ENCODE measurements at regions not wholly inside any gene's neighbourhood (a gene's known extent, or its start where the extent isn't known, plus 50 kb on each side); places are given as distances from the start of the nearest gene placed in this dataset.
"Not testable (repeated sequence)": the region's sequence is repeated elsewhere in the genome, so short reads cannot be mapped to it uniquely, and the experiment has no call there.

DNA sequence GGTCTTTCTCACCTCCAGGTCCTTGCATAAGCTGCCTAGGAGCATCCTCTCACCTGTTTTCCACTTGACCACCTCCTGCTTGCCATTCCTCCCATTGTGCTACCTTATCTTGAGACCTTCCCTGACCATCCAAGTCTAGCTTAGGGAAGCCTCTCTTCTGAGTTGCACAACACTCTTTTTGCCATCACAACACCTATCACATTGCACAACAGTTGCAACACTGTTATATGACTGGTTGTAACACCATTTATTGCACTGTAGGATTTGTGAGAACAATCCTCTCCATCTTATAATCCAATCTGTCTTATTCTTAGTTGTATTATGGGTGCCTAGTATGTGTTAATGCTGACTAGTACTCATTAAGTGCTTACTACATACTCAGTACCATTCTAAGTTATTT lies 488.7 kb downstream of the OMA1 start:
- DNase-seq, result no peak

- DNase-seq, result not testable (repeated sequence)
Measured at GRCh38 chr1:58051187-58051586, 495.3 kb downstream of the OMA1 start.

GRCh38 chr1:58047265-58047858 lies 499.2 kb downstream of the OMA1 start:
- DNase-seq, result no peak

DNA sequence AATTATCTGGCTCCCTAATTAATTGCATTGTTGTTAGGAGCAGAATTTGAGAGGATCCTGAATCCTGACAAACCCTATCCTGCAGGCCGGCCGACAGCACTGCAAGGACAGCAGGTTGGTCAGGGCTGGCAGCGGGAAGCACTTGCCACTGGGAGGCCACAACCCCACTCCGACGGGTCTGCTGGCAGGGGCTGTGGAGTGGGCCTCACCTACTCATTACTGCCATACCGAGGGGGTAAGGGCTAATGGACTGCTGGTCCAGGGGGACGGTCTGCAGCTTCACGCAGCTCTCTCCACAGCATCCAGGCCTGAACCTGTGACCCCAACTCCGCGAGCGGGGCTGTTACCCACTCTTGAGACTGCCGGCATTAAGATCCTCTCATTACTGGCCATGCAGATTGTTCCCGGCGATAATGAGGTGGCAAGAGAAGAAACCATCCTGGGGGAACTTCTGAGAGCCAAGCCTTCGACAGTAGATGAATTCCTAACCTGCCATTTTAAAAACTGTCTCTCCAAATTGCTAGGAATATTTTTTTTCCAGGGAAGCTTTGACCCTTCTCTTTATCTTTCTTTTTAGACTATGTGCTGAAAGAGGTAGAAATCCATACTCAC lies 501.3 kb downstream of the OMA1 start:
- DNase-seq, result no peak

DNA sequence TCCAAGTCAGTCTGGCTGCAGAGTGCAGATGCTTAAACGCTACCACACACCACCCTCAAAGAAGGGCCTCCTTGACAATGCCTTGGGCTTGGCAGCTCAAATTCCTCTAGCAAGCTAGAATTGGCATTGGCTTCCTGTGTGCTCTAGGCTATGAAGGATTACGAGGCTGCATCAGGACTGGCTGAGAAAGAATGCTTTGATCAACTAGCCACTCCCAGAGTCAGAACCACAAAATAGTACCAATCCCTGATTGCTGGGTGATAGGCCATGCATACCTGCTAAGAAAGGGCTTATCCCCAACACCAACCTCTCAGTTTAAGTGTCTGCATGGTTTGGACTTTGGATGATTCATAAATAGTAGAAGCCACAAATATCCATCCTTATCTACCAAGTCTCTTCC lies 504.9 kb downstream of the OMA1 start:
- DNase-seq, result no peak

GRCh38 chr1:58038574-58038973 lies 508.0 kb downstream of the OMA1 start:
- no peak for DNase-seq

GRCh38 chr1:58035523-58035922 lies 511.0 kb downstream of the OMA1 start:
- peak; percentile 3 for DNase-seq

DNA sequence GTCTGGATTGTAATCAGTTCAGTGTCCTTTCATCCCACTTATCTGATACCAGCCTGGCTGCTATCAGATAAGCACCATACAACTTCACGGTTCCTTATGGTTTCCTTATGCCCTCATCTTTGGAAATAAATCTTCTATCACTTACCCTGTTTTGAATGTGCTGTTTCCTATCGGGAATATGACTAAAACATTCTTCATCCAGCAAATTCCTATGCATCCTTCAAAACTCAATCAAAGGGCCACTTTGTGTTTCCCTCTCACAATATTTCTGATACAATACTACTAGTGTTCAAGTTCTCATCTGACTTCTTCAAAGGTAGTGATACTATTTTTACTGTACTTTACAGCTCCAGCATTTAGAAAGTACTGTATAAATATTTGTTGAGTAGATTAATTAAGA lies 513.2 kb downstream of the OMA1 start:
- no peak for DNase-seq

DNA sequence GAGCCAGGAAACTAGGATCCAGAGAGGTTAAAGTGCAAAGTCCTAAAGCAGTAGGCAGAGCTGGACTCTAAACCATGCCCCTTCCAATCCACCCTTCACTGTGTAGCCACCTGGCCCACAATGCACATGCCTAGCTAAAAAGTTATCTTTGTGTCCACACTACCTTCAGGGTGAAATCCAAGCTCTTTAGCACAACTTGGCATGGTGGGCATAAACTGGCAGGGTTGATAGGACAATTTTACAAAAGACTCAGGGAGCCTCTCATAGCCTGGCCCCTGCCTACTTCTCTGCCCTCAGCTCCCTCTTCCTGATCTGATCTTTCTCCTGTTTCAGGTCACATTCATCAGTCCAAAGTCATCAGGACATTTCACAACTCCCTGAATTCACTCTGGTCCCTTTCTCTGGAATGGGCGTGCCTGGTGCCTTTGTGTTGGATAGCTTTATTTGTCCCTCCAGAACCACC lies 513.9 kb downstream of the OMA1 start:
- DNase-seq, result no peak

DNA sequence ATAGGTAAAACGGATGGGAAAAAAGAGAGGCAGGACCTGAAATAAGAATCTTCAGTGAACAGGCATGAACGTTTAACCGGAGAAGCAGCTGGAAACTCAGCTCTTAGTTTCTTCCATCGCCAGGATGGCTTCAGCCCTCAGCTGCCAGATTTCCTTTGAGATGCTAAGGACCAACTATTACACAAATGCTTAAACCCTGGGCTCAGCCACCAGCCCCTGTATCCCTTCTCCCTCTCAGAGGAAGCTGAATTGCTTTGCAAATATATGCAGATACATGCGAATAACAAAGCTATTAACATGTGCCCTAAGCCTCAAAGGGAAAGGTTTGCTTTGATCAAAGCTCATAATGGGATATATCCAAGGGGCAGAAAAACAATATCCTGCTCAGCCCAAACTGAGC lies 515.1 kb downstream of the OMA1 start:
- DNase-seq, result no peak

GRCh38 chr1:58030456-58030855 lies 516.1 kb downstream of the OMA1 start:
- DNase-seq, result no peak

GRCh38 chr1:58017641-58018040 lies 528.9 kb downstream of the OMA1 start:
- no peak for DNase-seq

- no peak for DNase-seq
Measured at GRCh38 chr1:58013237-58013636, 533.3 kb downstream of the OMA1 start.

DNA sequence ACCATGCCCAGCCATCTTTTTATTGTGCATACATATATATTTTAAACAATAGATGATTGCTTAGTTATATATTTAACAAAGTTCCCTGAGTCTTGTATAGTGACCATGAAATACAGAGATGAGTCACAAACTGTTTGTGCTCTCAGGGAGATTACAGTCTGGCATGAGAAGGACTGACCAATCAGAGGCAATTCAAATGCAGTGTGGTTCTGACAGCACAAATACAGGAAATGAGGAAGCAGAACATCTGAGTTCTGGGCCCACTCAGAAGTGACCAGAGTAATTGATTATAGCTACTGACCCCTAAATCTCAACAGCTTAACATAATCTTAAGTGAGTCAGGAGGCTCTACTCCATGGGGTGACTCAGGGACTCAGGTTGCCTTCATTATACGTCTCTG lies 534.5 kb downstream of the OMA1 start:
- no peak for DNase-seq

- no peak for DNase-seq
Measured at GRCh38 chr1:58006421-58007046, 540.0 kb downstream of the OMA1 start.

DNA sequence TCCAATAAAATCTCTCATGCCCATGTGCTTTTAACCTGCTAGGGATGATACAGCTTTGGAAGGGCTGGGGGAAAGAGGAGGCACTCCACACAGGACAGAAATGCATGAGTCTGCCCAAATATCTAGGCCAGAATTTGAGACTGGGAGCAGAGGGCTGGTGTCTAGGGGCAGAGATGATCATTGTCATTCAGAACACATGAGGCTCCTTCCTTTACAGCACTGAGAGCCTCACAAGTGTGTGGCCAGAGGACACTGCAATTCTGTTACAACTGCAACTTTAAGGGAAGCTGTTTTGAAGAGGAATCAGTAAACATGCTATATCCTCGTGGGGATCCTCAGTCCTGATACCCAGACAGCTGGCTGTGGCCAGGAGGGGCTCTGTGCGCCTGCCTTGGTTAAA lies 541.3 kb downstream of the OMA1 start:
- no peak for DNase-seq

- DNase-seq, result no peak
Measured at GRCh38 chr1:58003988-58004387, 542.5 kb downstream of the OMA1 start.

DNA sequence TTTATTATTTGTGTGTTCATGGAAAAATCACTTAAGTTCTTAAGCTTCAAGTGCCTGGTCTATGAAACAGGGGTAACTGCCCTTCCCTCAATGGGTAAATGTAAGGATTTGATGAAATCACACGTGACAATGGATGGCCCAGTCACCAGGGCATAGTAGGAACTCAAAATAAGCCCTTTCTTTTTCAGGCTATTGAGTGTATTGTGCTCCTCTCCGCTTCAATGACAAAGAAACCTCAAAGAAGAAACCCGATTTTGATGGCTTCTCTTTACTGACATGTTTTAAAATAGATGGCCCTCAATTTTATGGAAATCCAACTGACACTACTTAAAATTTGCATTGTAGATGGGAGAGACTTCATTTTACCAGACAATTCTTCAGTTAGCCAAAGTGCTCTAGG lies 543.5 kb downstream of the OMA1 start:
- no peak for DNase-seq

DNA sequence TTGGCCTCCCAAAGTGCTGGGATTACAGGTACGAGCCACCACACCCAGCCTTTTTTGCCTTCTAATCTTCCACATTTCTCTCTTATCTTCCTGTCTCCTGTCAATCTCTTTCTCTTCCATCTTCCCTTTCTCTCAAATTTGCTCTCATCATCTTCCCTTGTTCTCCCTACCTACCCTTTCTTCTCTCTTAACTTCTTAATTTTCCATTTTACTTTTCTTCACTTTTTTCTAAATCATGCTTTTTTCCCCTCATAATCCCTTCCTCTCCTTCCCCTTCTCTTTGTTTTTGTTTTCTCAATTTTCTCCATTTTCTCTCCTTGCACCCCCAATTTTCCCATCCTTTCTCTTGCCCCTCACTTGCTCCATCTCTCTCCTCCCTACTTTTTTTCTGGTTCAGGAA lies 545.7 kb downstream of the OMA1 start:
- no peak for DNase-seq

GRCh38 chr1:58000116-58000515 lies 546.4 kb downstream of the OMA1 start:
- no peak for DNase-seq

GRCh38 chr1:57996400-57996799 lies 550.1 kb downstream of the OMA1 start:
- no peak for DNase-seq

GRCh38 chr1:57991289-57991688 lies 555.2 kb downstream of the OMA1 start:
- no peak for DNase-seq

DNA sequence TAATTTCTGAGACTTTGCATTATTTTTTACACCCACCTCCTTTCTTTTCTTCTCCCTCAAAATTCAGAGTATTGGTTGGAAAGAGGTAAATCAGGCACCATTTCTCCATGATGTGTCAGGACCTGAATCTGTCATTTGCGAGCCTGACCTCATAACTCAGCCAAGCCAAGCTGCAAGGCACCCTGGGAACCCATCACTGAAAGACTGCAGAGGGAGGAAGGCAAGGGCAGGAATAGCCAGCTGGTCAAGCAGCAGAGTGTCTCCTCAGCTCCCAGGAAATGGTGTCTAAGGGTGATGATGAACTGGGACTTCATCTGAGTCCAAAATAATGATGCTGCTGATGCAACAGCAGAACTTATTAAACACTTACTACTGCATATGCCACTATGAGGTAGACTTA lies 556.6 kb downstream of the OMA1 start:
- DNase-seq, result no peak

DNA sequence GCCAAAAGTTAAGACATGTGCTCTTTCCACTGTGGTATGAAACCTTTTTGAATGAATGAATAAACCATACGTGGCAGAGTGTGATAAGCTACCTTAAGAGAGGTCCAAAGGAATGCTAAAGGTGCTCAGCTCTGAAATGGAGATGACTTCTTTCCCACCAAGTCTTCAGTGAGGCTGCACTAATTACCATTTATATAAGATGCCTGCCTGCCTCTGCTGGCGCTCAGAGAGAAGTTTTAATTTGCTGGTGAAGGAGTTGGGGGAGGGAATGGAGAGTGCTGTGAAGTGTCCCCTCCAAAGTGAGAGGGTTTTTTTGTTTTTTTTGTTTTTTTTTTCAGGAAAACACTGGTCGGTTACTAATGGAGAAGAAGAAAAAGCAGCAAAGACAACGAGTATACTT lies 559.0 kb downstream of the OMA1 start:
- DNase-seq, result no peak

DNA sequence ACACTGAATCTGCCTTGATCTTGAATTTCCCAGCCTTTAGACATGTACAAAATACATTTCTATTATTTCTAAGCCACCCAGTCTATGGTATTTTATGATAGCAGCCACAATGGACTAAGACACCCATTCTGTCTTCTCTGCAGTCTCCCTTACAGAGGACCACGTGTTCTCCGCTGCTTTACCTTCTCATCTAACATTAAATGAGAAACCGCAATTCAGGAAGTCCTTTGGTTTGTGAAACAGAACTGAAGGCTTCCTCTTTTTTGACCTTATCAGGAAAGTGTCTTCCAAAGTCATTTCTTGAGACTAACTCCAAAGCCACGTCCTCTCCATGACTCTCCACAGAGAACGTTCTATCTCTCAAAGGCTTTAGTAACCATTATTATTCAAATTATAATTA lies 560.1 kb downstream of the OMA1 start:
- DNase-seq, result no peak

Measured in NCI-H1105 (cell line).